ENCODE measurements at regions not wholly inside any gene's neighbourhood (a gene's known extent, or its start where the extent isn't known, plus 50 kb on each side); places are given as distances from the start of the nearest gene placed in this dataset.
"Not testable (repeated sequence)": the region's sequence is repeated elsewhere in the genome, so short reads cannot be mapped to it uniquely, and the experiment has no call there.

DNA sequence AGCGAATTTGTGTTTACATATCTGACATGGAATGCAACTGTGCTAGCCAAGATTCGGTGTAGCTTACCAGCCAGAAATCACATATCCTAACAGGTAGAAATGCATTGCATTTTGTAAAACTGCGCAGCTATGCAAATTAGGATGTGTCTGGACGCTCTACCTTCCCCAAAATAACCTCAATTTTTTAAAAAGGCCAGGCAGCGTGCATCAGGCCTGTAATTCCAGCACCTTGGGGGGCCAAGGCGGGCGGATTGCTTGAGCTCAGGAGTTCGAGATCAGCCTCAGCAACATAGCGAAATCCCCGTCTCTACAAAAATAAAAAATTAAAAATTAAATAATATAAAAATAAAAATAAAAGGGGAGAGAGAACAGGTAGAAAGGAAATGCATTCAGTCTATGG is 305.0 kb downstream of the TYW1 start:
- TF ChIP-seq, protein P1, sequence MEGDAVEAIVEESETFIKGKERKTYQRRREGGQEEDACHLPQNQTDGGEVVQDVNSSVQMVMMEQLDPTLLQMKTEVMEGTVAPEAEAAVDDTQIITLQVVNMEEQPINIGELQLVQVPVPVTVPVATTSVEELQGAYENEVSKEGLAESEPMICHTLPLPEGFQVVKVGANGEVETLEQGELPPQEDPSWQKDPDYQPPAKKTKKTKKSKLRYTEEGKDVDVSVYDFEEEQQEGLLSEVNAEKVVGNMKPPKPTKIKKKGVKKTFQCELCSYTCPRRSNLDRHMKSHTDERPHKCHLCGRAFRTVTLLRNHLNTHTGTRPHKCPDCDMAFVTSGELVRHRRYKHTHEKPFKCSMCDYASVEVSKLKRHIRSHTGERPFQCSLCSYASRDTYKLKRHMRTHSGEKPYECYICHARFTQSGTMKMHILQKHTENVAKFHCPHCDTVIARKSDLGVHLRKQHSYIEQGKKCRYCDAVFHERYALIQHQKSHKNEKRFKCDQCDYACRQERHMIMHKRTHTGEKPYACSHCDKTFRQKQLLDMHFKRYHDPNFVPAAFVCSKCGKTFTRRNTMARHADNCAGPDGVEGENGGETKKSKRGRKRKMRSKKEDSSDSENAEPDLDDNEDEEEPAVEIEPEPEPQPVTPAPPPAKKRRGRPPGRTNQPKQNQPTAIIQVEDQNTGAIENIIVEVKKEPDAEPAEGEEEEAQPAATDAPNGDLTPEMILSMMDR (IDR thresholded peaks at IDR 0.05; ENCODE audit: borderline replicate concordance) = no peak
- H3K27me3 ChIP-seq (ENCODE audit: low read depth) = no peaks in the 10 kb centered on the region
- peak overlapping the region; percentile 97 for H3K27ac ChIP-seq (replicated peaks)
- DNase-seq = no peak
- peaks cover 29% of the 10 kb centered on the region for H3K36me3 ChIP-seq
- H3K4me1 ChIP-seq = peaks cover 48% of the 10 kb centered on the region
- no peaks in the 10 kb centered on the region for H3K9me3 ChIP-seq (replicated peaks)
- intact Hi-C loops (cut with micrococcal nuclease) = no loop called here
- H3K4me3 ChIP-seq = peak overlapping the region; percentile 88

DNA sequence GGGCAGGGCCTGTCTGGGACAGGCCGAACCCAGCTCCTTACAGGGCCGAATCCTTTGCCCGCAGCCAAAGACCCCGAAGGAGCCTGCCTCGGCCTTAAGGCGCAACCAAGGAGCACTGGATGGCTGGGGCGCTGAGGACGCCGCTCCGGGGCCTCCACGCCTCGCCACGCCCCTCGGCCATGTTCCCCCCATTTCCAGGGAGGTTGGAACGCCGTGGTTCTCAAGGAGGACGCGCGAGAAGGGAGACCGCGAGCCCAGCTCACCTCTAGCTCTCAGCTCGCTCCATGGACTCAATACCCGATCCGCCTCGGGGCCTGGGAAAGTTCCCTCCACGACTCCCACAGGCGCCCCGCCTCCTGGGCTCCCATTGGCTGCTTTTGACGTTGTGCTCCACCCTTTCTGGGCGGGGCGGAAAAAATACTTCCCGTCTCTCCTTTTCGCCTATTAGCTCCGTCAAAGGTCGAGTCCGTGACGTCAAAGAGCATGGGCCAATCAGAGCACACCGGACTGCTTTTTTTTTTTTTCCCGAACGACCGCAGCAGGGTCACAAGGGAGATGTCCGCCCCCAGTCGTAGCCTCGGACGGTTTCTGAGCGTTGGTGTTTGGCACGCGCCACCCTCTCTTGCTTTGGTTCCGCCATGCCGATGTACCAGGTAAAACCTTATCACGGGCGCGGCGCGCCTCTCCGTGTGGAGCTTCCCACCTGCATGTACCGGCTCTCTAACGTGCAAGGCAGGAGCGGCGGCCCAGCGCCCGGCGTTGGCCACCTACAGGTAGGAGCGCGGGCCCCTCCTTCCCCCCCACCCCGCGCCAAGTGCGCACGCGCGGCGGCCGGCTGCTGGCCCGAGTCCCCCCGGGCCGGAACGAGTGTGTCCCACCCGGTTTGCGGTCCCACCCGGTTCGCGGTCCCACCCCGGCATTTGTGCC is 305.7 kb downstream of the TYW1 start:
- peak; percentile 99 for DNase-seq
- intact Hi-C loops (cut with micrococcal nuclease) = no loop called here
- Histone ChIP-seq H3K27me3 (ENCODE audit: low read depth) (no peaks in the 10 kb centered on the region), H3K36me3 (peaks cover 36% of the 10 kb centered on the region), H3K4me1 (peaks cover 48% of the 10 kb centered on the region), H3K9me3 (replicated peaks) (no peaks in the 10 kb centered on the region), H3K27ac (replicated peaks) (peak overlapping the region; percentile 97), H3K4me3 (peak overlapping the region; percentile 88)
- TF ChIP-seq, protein P1 (IDR thresholded peaks at IDR 0.05; ENCODE audit: borderline replicate concordance) = peak; percentile 64

DNA sequence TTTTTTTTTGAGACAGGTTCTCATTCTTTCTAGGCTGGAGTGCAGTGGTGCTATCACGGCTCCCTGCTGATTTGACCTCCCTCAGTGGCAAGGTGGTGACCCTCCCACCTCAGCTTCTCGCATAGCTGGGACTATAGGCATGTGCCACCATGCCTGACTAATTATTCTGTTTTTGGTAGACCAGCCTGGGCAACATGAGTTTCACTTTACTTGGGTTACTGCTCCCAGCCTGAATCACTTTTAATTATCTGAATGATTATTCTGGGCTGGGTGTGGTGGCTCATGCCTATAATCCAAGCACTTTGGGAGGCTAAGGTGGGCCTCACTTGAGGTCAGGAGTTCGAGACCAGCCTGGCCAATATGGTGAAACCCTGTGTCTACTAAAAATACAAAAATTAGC is 308.2 kb downstream of the TYW1 start:
- Histone ChIP-seq H3K27ac (replicated peaks) (peak overlapping the region; percentile 30), H3K4me1 (peaks cover 48% of the 10 kb centered on the region), H3K36me3 (peaks cover 61% of the 10 kb centered on the region)
- DNase-seq; H3K27me3 ChIP-seq (ENCODE audit: low read depth); H3K9me3 ChIP-seq (replicated peaks); H3K4me3 ChIP-seq; intact Hi-C loops (cut with micrococcal nuclease): not testable (repeated sequence)

DNA sequence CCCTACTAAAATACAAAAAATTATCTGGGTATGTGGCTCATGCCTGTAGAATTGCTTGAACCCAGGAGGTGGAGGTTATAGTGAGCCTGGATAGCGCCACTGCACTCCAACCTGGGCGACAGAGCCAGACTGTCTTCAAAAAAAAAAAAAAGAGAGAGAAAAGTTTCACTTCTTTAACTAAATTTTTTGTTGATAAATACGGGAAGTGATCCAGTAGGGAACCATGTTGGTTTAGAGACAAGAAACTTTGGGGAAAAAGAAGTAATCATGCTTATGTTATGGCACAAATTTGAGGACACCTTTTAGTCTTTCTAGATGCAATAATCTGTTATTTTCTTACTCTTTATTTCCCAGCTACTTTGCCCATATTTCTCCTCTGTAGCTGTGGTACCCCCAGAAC is 309.7 kb downstream of the TYW1 start:
- Histone ChIP-seq H3K9me3 (replicated peaks) (no peaks in the 10 kb centered on the region), H3K4me3 (no peak overlapping the region), H3K27me3 (ENCODE audit: low read depth) (no peaks in the 10 kb centered on the region), H3K36me3 (peaks cover 75% of the 10 kb centered on the region), H3K27ac (replicated peaks) (no peak overlapping the region), H3K4me1 (peaks cover 52% of the 10 kb centered on the region)
- intact Hi-C loops (cut with micrococcal nuclease) = no loop called here
- DNase-seq = no peak
- TF ChIP-seq, protein P1 (IDR thresholded peaks at IDR 0.05; ENCODE audit: borderline replicate concordance) = no peak

DNA sequence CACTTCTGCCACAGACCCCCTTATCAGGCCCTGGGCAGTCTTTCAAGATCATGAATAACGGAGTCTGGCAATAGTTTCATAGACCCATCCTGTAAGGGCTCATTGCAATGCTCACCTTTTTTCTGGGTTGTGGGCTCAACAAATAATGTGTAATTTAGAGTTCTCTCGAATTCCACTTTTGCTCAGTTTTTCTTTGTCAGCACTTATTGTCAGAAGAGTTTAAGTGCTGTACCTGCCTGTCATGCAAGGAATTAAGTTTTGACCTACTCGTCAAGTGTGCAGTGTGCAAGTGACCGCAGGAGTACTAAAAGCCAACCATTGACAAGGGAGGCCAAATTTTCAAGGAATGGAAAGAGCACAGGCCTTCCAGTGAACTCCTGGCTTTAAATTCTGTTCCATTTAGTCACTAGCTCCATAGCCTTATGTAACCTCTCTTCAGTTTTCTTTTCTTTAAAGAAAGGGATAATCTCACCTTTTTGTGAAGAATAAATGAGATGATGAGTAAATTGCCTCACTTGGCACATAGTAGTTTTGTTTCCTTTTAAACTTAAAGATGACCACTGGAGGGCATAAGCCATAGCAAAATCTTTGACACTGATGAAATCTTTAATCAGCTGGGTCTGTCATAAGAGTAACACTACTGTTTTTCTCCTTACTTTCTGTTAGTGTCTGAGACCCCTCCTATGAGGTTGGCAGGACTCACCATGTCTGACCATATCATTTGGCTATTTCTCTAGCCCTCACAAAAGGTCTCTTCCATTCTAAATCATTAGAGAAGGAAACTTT is 313.3 kb downstream of the TYW1 start:
- no peaks in the 10 kb centered on the region for H3K9me3 ChIP-seq (replicated peaks)
- H3K4me3 ChIP-seq = no peak overlapping the region
- H3K36me3 ChIP-seq = peaks cover 100% of the 10 kb centered on the region
- no peaks in the 10 kb centered on the region for H3K27me3 ChIP-seq (ENCODE audit: low read depth)
- intact Hi-C loops (cut with micrococcal nuclease) = no loop called here
- TF ChIP-seq, protein P1 (IDR thresholded peaks at IDR 0.05; ENCODE audit: borderline replicate concordance) = no peak
- no peak for DNase-seq
- peaks cover 21% of the 10 kb centered on the region for H3K4me1 ChIP-seq
- H3K27ac ChIP-seq (replicated peaks) = no peak overlapping the region
